ENCODE measurements at regions not wholly inside any gene's neighbourhood (a gene's known extent, or its start where the extent isn't known, plus 50 kb on each side); places are given as distances from the start of the nearest gene placed in this dataset.

DNA sequence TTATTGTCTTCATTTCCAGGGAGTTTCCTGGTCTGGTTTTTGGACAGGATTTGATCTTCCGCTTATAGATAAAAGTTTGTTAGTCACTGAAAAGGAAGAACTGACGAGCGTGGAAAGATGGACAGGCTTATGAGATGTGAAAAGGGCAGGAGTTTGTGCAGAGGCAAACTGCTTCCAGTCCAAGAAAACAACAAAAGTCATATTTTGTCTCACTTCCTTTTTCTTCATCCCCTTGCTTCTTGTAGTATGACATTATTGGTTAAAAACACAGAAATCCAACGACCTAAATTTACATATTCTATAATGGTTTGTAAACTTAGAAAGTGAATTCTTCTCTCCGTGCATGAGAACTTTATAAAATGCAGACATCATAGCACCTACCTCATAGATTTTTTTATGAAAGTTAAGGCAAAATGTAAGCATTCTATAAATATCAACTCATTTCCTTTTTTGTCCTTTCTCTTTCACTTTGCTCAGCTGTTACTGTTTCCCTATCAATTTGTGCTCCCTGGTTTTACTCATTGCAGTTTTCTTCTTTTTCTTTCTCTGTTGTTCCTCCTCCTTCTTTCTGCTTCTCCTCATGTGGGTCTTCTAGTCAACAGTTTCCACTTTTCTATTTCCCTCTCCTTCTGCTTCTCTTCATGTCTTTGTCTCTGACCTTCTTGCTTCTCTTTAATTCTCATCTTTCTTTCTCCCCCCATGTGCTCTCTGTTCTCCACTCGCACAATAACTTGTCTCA, 370.2 kb downstream of the ARL4A start:
- H3K4me3 ChIP-seq (ENCODE audit: low read depth, low read length): no peak overlapping the region
- no peaks in the 10 kb centered on the region for H3K36me3 ChIP-seq (ENCODE audit: control insufficient read depth, insufficient read depth, low read length)
- H3K4me1 ChIP-seq (ENCODE audit: control insufficient read depth, insufficient read depth, low read length): no peaks in the 10 kb centered on the region
- DNase-seq (ENCODE audit: low read depth in 4 of 6, low spot score in 6 of 6): no peak
- no peaks in the 10 kb centered on the region for H3K27me3 ChIP-seq (ENCODE audit: control insufficient read depth, insufficient read depth, low read length)
- no peaks in the 10 kb centered on the region for H3K9me3 ChIP-seq (ENCODE audit: control insufficient read depth, insufficient read depth, low read length)
- no CpG with 5 or more reads among the region's 6 CpGs for WGBS (ENCODE audit: insufficient coverage)
- H3K27ac ChIP-seq (ENCODE audit: low read depth, low read length): no peak overlapping the region

- Histone ChIP-seq H3K27ac (ENCODE audit: low read depth, low read length) (no peak overlapping the region), H3K9me3 (ENCODE audit: control insufficient read depth, insufficient read depth, low read length) (no peaks in the 10 kb centered on the region), H3K4me3 (ENCODE audit: low read depth, low read length) (no peak overlapping the region), H3K36me3 (ENCODE audit: control insufficient read depth, insufficient read depth, low read length) (no peaks in the 10 kb centered on the region), H3K27me3 (ENCODE audit: control insufficient read depth, insufficient read depth, low read length) (no peaks in the 10 kb centered on the region), H3K4me1 (ENCODE audit: control insufficient read depth, insufficient read depth, low read length) (no peaks in the 10 kb centered on the region)
- WGBS (ENCODE audit: insufficient coverage): no CpG with 5 or more reads among the region's 2 CpGs
- no peak for DNase-seq (ENCODE audit: low read depth in 4 of 6, low spot score in 6 of 6)
These were observed 372.7 kb downstream of the ARL4A start for GRCh38 chr7:13060173-13060572.

GRCh38 chr7:13061115-13061514, 373.7 kb downstream of the ARL4A start:
- Histone ChIP-seq H3K9me3 (ENCODE audit: control insufficient read depth, insufficient read depth, low read length) (no peaks in the 10 kb centered on the region), H3K27me3 (ENCODE audit: control insufficient read depth, insufficient read depth, low read length) (no peaks in the 10 kb centered on the region), H3K4me1 (ENCODE audit: control insufficient read depth, insufficient read depth, low read length) (no peaks in the 10 kb centered on the region), H3K27ac (ENCODE audit: low read depth, low read length) (no peak overlapping the region), H3K4me3 (ENCODE audit: low read depth, low read length) (no peak overlapping the region), H3K36me3 (ENCODE audit: control insufficient read depth, insufficient read depth, low read length) (no peaks in the 10 kb centered on the region)
- DNase-seq (ENCODE audit: low read depth in 4 of 6, low spot score in 6 of 6): no peak
- no CpG with 5 or more reads among the region's 4 CpGs for WGBS (ENCODE audit: insufficient coverage)

- H3K4me3 ChIP-seq (ENCODE audit: low read depth, low read length): no peak overlapping the region
- DNase-seq (ENCODE audit: low read depth in 4 of 6, low spot score in 6 of 6): no peak
- H3K27ac ChIP-seq (ENCODE audit: low read depth, low read length): no peak overlapping the region
- 89% methylated on average over 4 of the region's 4 CpGs for WGBS (ENCODE audit: insufficient coverage)
- no peaks in the 10 kb centered on the region for H3K4me1 ChIP-seq (ENCODE audit: control insufficient read depth, insufficient read depth, low read length)
- no peaks in the 10 kb centered on the region for H3K27me3 ChIP-seq (ENCODE audit: control insufficient read depth, insufficient read depth, low read length)
- no peaks in the 10 kb centered on the region for H3K36me3 ChIP-seq (ENCODE audit: control insufficient read depth, insufficient read depth, low read length)
- no peaks in the 10 kb centered on the region for H3K9me3 ChIP-seq (ENCODE audit: control insufficient read depth, insufficient read depth, low read length)
These were observed 375.2 kb downstream of the ARL4A start for GRCh38 chr7:13062631-13063030.

GRCh38 chr7:13067036-13067435, 379.6 kb downstream of the ARL4A start:
- no peaks in the 10 kb centered on the region for H3K9me3 ChIP-seq (ENCODE audit: control insufficient read depth, insufficient read depth, low read length)
- no peak overlapping the region for H3K27ac ChIP-seq (ENCODE audit: low read depth, low read length)
- H3K27me3 ChIP-seq (ENCODE audit: control insufficient read depth, insufficient read depth, low read length): no peaks in the 10 kb centered on the region
- peak in 1 of 6 donors; percentile 33 for DNase-seq (ENCODE audit: low read depth in 4 of 6, low spot score in 6 of 6)
- WGBS (ENCODE audit: insufficient coverage): 81% methylated on average over 2 of the region's 5 CpGs
- no peaks in the 10 kb centered on the region for H3K4me1 ChIP-seq (ENCODE audit: control insufficient read depth, insufficient read depth, low read length)
- no peak overlapping the region for H3K4me3 ChIP-seq (ENCODE audit: low read depth, low read length)
- no peaks in the 10 kb centered on the region for H3K36me3 ChIP-seq (ENCODE audit: control insufficient read depth, insufficient read depth, low read length)

DNA sequence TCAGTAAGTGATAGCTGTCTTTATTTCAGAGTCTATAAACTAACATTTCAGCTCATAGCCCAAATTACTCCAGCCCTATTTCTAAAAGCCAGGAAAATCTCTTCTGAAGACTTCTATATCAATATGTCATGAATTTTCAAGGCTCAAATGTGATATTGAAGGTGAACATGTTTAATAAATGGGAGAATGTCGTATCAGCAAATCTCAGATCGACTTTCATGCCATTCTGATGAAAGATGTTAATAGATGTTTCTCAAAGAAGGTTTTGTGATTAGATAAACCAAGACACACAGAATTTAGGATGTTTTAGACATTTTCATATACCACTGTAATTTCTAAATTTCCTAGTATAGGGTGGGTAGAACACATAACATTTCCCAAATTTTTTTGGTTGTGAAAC, 380.6 kb downstream of the ARL4A start:
- no peak for DNase-seq (ENCODE audit: low read depth in 4 of 6, low spot score in 6 of 6)
- no peaks in the 10 kb centered on the region for H3K9me3 ChIP-seq (ENCODE audit: control insufficient read depth, insufficient read depth, low read length)
- no CpG with 5 or more reads among the region's 2 CpGs for WGBS (ENCODE audit: insufficient coverage)
- H3K27me3 ChIP-seq (ENCODE audit: control insufficient read depth, insufficient read depth, low read length): no peaks in the 10 kb centered on the region
- H3K27ac ChIP-seq (ENCODE audit: low read depth, low read length): no peak overlapping the region
- no peaks in the 10 kb centered on the region for H3K4me1 ChIP-seq (ENCODE audit: control insufficient read depth, insufficient read depth, low read length)
- H3K36me3 ChIP-seq (ENCODE audit: control insufficient read depth, insufficient read depth, low read length): no peaks in the 10 kb centered on the region
- no peak overlapping the region for H3K4me3 ChIP-seq (ENCODE audit: low read depth, low read length)

- no peaks in the 10 kb centered on the region for H3K9me3 ChIP-seq (ENCODE audit: control insufficient read depth, insufficient read depth, low read length)
- 80% methylated on average over 1 of the region's 1 CpG for WGBS (ENCODE audit: insufficient coverage)
- no peaks in the 10 kb centered on the region for H3K4me1 ChIP-seq (ENCODE audit: control insufficient read depth, insufficient read depth, low read length)
- H3K27me3 ChIP-seq (ENCODE audit: control insufficient read depth, insufficient read depth, low read length): no peaks in the 10 kb centered on the region
- H3K36me3 ChIP-seq (ENCODE audit: control insufficient read depth, insufficient read depth, low read length): no peaks in the 10 kb centered on the region
- no peak overlapping the region for H3K27ac ChIP-seq (ENCODE audit: low read depth, low read length)
- DNase-seq (ENCODE audit: low read depth in 4 of 6, low spot score in 6 of 6): no peak
- no peak overlapping the region for H3K4me3 ChIP-seq (ENCODE audit: low read depth, low read length)
These were observed 382.4 kb downstream of the ARL4A start for GRCh38 chr7:13069841-13070240.

DNA sequence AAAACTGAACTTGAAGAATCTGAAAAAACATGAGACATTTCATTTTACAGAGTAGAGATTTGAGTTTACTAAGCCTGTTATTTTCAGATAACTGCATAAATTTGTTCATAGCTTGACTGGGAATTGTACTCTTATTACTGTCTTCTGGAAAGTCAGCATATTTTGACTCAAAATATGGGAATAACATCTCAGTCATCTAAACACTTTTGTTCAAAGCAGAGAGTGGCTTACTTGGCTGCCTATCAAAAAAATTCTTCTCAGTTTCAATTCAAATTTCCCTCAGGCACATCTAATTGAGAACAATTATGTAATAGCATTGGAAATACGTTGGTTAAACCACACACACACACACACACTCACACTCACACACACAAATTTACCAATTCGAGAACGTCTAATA, 384.6 kb downstream of the ARL4A start:
- whole genome bisulfite sequencing (ENCODE audit: insufficient coverage): no CpG with 5 or more reads among the region's 3 CpGs
- no peaks in the 10 kb centered on the region for H3K4me1 ChIP-seq (ENCODE audit: control insufficient read depth, insufficient read depth, low read length)
- H3K36me3 ChIP-seq (ENCODE audit: control insufficient read depth, insufficient read depth, low read length): no peaks in the 10 kb centered on the region
- peak in 2 of 6 donors; percentile 42 to 50 for DNase-seq (ENCODE audit: low read depth in 4 of 6, low spot score in 6 of 6)
- peak overlapping the region; percentile 1 for H3K27ac ChIP-seq (ENCODE audit: low read depth, low read length)
- no peak overlapping the region for H3K4me3 ChIP-seq (ENCODE audit: low read depth, low read length)
- H3K27me3 ChIP-seq (ENCODE audit: control insufficient read depth, insufficient read depth, low read length): no peaks in the 10 kb centered on the region
- H3K9me3 ChIP-seq (ENCODE audit: control insufficient read depth, insufficient read depth, low read length): no peaks in the 10 kb centered on the region

DNA sequence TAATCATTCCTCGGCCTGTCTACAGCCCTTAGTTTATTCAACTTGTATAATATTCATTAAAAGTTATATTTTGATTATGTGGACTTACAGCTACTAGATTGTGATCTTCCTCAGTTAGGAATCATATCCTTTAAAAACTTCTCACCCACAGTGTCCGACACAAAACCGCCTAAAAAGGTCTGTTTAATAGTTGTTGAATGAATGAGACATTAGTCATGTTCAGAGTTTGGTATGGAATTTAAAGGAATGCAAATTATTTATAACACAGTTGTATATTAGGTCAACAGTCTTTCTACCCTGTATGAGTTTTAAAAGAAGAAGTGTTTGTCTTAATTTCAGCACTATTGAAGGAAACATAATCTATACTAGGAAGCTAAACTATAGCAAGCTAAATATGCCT, 390.0 kb downstream of the ARL4A start:
- H3K27me3 ChIP-seq (ENCODE audit: control insufficient read depth, insufficient read depth, low read length): no peaks in the 10 kb centered on the region
- no peak overlapping the region for H3K27ac ChIP-seq (ENCODE audit: low read depth, low read length)
- H3K4me3 ChIP-seq (ENCODE audit: low read depth, low read length): no peak overlapping the region
- H3K36me3 ChIP-seq (ENCODE audit: control insufficient read depth, insufficient read depth, low read length): no peaks in the 10 kb centered on the region
- no peaks in the 10 kb centered on the region for H3K9me3 ChIP-seq (ENCODE audit: control insufficient read depth, insufficient read depth, low read length)
- DNase-seq (ENCODE audit: low read depth in 4 of 6, low spot score in 6 of 6): no peak
- no CpG with 5 or more reads among the region's 3 CpGs for WGBS (ENCODE audit: insufficient coverage)
- no peaks in the 10 kb centered on the region for H3K4me1 ChIP-seq (ENCODE audit: control insufficient read depth, insufficient read depth, low read length)

DNA sequence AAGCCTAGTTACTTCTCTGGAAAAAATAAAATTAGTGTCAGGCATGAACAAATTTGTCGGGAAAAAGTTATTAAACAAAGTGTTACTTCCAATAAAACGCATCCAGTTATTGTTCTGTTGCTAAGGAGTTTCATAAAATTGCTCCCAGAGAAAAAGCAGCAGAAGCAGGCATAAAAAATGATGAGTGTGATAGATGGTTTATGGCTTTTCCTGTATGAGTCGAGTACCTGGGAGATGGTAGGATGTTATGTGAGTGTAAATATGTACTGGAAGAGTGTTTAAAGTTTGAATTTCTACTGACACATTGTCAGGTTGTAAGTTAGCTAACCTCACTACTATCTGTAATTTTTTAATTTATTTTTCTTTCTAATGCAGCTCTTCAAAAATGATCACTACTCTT, 390.7 kb downstream of the ARL4A start:
- H3K36me3 ChIP-seq (ENCODE audit: control insufficient read depth, insufficient read depth, low read length): no peaks in the 10 kb centered on the region
- H3K9me3 ChIP-seq (ENCODE audit: control insufficient read depth, insufficient read depth, low read length): no peaks in the 10 kb centered on the region
- H3K27me3 ChIP-seq (ENCODE audit: control insufficient read depth, insufficient read depth, low read length): no peaks in the 10 kb centered on the region
- no peaks in the 10 kb centered on the region for H3K4me1 ChIP-seq (ENCODE audit: control insufficient read depth, insufficient read depth, low read length)
- no CpG with 5 or more reads among the region's 3 CpGs for WGBS (ENCODE audit: insufficient coverage)
- no peak overlapping the region for H3K27ac ChIP-seq (ENCODE audit: low read depth, low read length)
- H3K4me3 ChIP-seq (ENCODE audit: low read depth, low read length): no peak overlapping the region
- peak in 1 of 6 donors; percentile 55 for DNase-seq (ENCODE audit: low read depth in 4 of 6, low spot score in 6 of 6)
